GM18517 (cell line): ENCODE measurements at regions not wholly inside any gene's neighbourhood (a gene's known extent, or its start where the extent isn't known, plus 50 kb on each side); places are given as distances from the start of the nearest gene placed in this dataset.

Experiments
- ATAC-seq: cut with Tn5 transposase; IDR thresholded peaks from one replicate; pipeline ENCODE4 v1.9.1; 2021; ENCODE audit warnings: mild to moderate bottlenecking, moderate library complexity; ENCODE audit not compliant: unreplicated experiment

- ATAC-seq: no peak
Measured at GRCh38 chr5:163770625-163771024, 265.2 kb downstream of the MAT2B start.

- no peak for ATAC-seq
Measured at GRCh38 chr5:163772241-163772640, 266.8 kb downstream of the MAT2B start.

GRCh38 chr5:163772644-163773043 is 267.2 kb downstream of the MAT2B start:
- ATAC-seq: no peak

- no peak for ATAC-seq
Measured at GRCh38 chr5:163773226-163773625, 267.8 kb downstream of the MAT2B start.

- ATAC-seq: no peak
Measured at GRCh38 chr5:163789870-163790269, 284.5 kb downstream of the MAT2B start.

GRCh38 chr5:163790497-163790896 is 285.1 kb downstream of the MAT2B start:
- ATAC-seq: no peak

- ATAC-seq: no peak
Measured at GRCh38 chr5:163794993-163795392, 289.6 kb downstream of the MAT2B start.

GRCh38 chr5:163807781-163808180 is 302.4 kb downstream of the MAT2B start:
- no peak for ATAC-seq

GRCh38 chr5:163809473-163809872 is 304.1 kb downstream of the MAT2B start:
- ATAC-seq: no peak

GRCh38 chr5:163813900-163814299 is 308.5 kb downstream of the MAT2B start:
- no peak for ATAC-seq

- no peak for ATAC-seq
Measured at GRCh38 chr5:163815240-163815791, 309.9 kb downstream of the MAT2B start.

GRCh38 chr5:163821142-163821541 is 315.7 kb downstream of the MAT2B start:
- ATAC-seq: no peak

- no peak for ATAC-seq
Measured at GRCh38 chr5:163822548-163822947, 317.1 kb downstream of the MAT2B start.

- ATAC-seq: no peak
Measured at GRCh38 chr5:163825661-163826060, 320.2 kb downstream of the MAT2B start.

GRCh38 chr5:163826201-163826600 is 320.8 kb downstream of the MAT2B start:
- ATAC-seq: no peak

GRCh38 chr5:163832155-163832554 is 326.7 kb downstream of the MAT2B start:
- no peak for ATAC-seq

GRCh38 chr5:163838738-163839137 is 333.3 kb downstream of the MAT2B start:
- ATAC-seq: no peak

GRCh38 chr5:163846512-163846911 is 341.1 kb downstream of the MAT2B start:
- ATAC-seq: no peak

- no peak for ATAC-seq
Measured at GRCh38 chr5:163855754-163856153, 350.3 kb downstream of the MAT2B start.

GRCh38 chr5:163861670-163862069 is 356.3 kb downstream of the MAT2B start:
- no peak for ATAC-seq

GRCh38 chr5:163867324-163867723 is 361.9 kb downstream of the MAT2B start:
- no peak for ATAC-seq

GRCh38 chr5:163867738-163868137 is 362.3 kb downstream of the MAT2B start:
- no peak for ATAC-seq

- ATAC-seq: no peak
Measured at GRCh38 chr5:163869581-163869980, 364.2 kb downstream of the MAT2B start.
